Stimulated activated CD8-positive, alpha-beta memory T cell treated with anti-CD3 and anti-CD28 coated beads, Interleukin-15, amount 100 ng/mL, for 24 hours (primary cell): ENCODE measurements at regions not wholly inside any gene's neighbourhood (a gene's known extent, or its start where the extent isn't known, plus 50 kb on each side); places are given as distances from the start of the nearest gene placed in this dataset.
A peak's percentile ranks its signal among the peaks of the same experiment; 100 is the strongest.
"Not testable (repeated sequence)": the region's sequence is repeated elsewhere in the genome, so short reads cannot be mapped to it uniquely, and the experiment has no call there.

ENCODE experiments used
- DNase-seq: peaks from one replicate; pipeline ENCODE4 v3.0.0-alpha.2; 2020; ENCODE audit warnings: low read depth

DNA sequence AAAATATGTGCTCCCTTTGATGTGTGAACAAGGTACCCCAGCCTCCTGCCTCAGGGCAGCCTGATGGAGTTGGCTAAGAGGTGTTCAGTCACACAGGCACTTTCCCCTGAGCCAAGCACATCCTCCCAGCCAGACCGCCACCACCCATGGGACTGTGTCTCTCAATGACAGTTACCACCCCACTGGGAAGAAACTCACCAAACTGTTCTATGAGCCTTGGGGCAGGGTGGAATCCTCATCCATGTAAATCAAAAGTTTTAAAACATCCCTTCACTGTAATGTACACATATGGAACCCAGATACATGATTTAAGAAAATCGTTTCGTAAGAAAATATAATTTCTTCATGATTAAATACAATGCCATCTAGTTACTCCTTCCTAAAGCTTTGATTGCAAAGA, 138.4 kb upstream of the LSM14A start:
- no peak for DNase-seq

GRCh38 chr19:34034318-34034846, 137.9 kb upstream of the LSM14A start:
- no peak for DNase-seq

DNA sequence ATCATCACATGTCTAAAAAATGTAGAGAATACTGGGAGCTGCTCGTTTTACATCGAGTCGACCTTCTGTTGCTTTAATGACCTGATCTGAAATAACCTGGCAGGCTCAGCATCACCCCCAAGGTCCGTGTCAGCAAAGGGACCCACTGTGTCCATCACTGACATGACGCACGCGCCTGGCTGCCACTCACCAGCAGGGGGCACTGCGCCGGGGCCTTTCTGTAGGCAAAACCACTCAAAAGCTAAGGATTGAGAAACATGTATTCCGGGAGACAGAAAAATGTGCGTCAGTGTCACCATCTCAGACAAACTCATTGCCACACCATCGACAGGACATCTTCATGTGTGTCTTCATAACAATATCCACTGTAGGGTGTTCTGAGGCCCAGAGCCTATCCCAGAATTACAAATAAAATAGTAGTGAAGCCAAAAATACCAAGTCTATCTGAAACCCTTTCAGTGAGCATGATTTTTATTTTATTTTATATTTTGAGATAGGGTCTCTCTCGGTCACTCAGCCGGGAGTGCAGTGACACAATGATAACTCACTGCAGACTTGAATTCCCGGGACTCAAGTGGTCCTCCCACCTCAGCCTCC, 130.3 kb upstream of the LSM14A start:
- DNase-seq: peak; percentile 62

GRCh38 chr19:34044021-34044420, 128.3 kb upstream of the LSM14A start:
- no peak for DNase-seq

DNA sequence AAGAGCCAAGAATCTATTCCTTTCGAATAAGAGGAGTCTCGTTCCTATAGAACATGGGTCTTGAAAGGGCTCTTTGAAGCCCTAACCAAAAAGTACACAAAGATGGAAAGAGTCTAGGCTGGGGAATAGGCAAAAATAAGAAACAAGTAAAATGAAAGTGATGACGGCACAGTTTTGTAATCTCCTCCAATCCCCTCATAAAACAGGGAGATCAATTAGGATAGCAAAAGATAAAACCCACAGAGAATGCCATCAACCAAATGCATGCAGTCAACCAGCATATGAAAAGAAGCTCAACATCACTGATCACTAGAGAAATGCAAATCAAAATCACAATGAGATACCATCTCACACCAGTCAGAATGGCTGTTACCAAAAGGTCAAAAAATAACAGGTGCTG, 122.4 kb upstream of the LSM14A start:
- no peak for DNase-seq

GRCh38 chr19:34050430-34050829, 121.9 kb upstream of the LSM14A start:
- not testable (repeated sequence) for DNase-seq

DNA sequence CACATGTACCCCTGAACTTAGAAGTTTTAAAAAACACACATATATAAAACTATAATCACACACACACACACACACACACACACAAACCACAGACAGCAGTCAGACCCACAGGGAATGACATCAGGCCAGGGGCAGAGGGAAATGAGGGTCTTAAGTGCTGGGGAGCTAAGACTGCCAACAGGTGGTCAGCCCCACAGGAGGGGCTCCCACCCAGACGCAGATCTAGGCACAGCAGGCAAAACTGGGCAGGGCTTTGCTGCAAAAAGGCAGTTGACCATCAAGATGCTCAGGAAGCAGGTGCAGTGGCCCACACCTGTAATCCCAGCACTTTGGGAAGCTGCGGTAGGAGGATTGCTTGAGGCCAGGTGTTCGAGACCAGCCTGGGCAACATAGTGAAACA, 121.0 kb upstream of the LSM14A start:
- no peak for DNase-seq

DNA sequence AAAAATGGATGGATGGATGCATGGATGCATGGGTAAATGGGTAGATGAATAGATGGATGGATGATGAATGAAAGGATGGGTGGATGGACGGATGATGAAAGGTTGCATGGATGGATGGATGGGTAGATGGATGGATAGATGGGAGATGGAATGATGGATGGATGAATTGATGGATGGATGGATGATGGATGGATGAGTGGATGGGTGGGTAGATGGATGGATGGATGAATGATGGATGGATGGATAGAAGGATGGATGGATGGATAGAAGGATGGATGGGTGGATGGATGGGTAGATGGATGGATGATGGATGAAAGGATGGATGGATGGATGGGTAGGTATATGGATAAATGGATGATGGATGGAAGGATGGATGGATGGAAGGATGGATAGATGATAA, 115.1 kb upstream of the LSM14A start:
- no peak for DNase-seq

DNA sequence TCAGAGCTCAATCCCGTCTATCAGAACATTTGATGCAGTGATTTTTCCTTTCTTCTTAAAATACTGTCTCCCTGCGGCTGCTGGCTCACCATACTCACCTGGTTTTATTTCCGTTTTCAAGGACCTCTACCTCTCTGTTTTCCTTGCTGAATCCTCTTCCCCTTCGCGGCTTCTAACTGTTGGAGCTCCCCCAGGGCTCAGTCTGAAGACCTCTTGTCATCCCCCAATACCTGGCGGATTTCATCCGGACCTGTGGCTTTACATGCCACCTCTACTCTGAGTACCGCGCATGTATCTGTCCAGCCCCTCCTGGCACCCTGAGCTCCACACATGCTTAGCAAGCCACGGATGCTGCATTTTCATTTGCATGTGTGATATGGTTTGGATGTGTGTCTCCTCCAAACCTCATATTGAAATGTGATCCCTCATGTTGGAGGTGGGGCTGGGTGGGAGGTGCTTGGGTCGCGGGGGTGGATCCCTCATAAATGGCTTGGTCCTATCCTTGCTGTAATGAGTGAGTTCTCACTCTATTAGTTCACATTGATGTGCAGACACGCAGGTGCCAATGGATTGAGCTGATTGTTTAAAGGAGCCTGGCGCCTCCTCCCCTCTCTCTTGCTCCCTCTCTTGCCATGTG, 106.2 kb upstream of the LSM14A start:
- DNase-seq: no peak

DNA sequence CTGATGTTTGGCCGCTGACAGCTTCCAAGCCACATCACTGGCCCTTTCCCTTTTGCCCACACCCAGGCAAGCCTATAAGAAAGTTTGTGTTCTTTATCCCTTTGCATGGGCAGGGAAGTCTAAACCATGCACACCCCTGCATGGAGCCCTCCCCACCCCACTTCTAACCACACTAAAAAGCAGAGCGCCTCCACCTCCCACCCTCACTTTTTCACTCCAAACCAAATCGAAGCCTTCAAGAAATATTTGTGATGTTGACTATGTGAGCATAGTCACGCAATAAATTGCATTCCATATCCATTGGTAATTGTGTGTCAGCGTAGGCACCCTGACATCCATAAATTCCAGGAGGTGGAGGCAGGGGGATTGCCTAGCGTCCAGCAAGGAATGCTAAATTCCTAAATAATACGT, 104.4 kb upstream of the LSM14A start:
- no peak for DNase-seq

- DNase-seq: no peak
Observed at GRCh38 chr19:34075661-34076091, 96.6 kb upstream of the LSM14A start.

- no peak for DNase-seq
Observed at GRCh38 chr19:34082289-34083077, 89.8 kb upstream of the LSM14A start.

GRCh38 chr19:34084396-34085145, 87.7 kb upstream of the LSM14A start:
- DNase-seq: no peak

DNA sequence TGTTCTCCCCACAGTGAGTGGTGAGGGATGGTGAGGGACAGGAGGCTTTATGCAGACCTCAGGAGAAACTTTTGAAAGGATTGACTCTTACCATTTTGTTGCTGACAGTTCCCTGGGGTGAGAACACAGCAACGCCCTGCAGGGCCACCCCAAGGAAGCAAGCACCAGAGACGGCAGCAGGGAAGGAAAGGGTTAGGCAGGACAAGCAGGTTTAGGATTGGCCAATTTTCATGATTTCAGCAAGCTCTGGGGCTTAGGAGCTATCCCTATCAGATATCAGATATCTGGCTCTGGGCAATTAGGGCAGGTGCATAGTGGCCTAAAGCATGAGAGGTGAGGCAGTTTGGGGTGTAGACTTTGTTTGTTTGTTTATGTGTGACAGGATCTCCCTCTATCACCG, 87.0 kb upstream of the LSM14A start:
- no peak for DNase-seq

DNA sequence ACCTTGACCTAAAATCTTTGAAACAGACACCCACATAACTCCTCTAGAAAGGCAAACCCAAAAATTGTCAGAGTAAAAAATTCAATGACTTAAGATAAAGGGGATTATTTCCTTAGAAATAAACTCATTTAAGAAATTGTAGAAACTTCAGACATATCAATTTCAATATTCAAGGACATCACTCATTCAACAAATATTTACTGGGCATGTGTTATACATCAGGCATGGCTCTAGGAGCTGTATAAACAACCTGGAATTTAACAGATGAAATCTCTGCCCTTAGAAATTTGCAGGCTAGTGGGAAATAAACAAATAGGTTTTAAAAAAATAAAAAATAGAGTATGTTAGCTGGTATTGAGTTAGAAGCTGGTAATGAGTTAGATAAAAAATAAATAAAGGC, 84.0 kb upstream of the LSM14A start:
- no peak for DNase-seq

- no peak for DNase-seq
Observed at GRCh38 chr19:34089566-34089965, 82.7 kb upstream of the LSM14A start.

DNA sequence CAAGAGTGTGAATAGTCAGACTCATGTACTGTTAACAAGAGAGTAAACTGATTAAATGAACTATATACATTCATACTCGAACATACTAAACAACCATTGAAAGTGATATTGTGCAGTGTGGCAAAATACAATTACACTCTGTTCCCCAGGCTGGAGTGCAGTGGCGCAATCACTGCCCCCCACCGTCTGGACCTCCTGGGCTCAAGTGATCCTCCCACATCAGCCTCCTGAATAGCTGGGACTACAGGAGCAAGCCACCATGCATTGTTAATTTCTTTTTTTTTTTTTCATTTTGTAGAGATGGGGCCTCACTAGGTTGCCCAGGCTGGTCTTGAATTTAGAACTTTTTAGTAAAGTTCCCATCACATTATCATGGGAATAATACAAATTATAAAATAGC, 77.3 kb upstream of the LSM14A start:
- no peak for DNase-seq

DNA sequence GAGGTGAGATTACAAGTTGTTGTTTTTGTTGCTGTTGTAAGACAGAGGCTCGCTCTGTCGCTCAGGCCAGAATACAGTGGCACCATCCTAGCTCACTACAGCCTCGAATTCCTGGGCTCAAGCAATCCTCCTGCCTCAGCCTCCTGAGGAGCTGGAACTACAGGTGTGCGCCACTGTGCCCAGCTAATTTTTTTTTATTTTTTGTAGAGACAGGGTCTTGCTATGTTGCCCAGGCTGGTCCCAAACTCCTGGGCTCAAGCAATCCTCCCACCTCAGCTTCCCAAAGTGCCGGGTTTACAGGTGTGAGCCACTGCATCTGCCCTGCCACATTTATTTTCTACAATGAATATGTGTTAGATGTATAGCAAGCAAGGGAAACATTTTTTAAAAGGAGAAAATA, 76.9 kb upstream of the LSM14A start:
- DNase-seq: not testable (repeated sequence)

- no peak for DNase-seq
Observed at GRCh38 chr19:34096020-34096915, 76.0 kb upstream of the LSM14A start.

GRCh38 chr19:34104096-34104495, 68.2 kb upstream of the LSM14A start:
- no peak for DNase-seq

GRCh38 chr19:34104557-34104956, 67.7 kb upstream of the LSM14A start:
- DNase-seq: no peak
